DOHH2 (cell line): ENCODE measurements at regions not wholly inside any gene's neighbourhood (a gene's known extent, or its start where the extent isn't known, plus 50 kb on each side); places are given as distances from the start of the nearest gene placed in this dataset.

Experiments
- CTCF ChIP-seq: fragments of 200-600 bp; sonication (generic); IDR thresholded peaks from one replicate; pipeline ENCODE4 v1.5.1; 2014; ENCODE audit warnings: antibody characterized with exemption, mild to moderate bottlenecking, low read depth, low read length; ENCODE audit not compliant: poor library complexity, severe bottlenecking
- EZH2phosphoT487 ChIP-seq: fragments of 200-600 bp; sonication (generic); IDR thresholded peaks from 2 replicates; pipeline ENCODE4 v1.6.1; 2017; ENCODE audit warnings: borderline replicate concordance, mild to moderate bottlenecking, antibody characterized with exemption, low read length, moderate library complexity, mixed read lengths

GRCh38 chr1:79398501-79398900 lies 392.0 kb upstream of the ADGRL4 start:
- TF ChIP-seq CTCF: no peak
- no peak for TF ChIP-seq EZH2phosphoT487
